Tibial nerve (tissue), 4 donors: ENCODE measurements at regions not wholly inside any gene's neighbourhood (a gene's known extent, or its start where the extent isn't known, plus 50 kb on each side); places are given as distances from the start of the nearest gene placed in this dataset.

ENCODE experiments used
- CTCF ChIP-seq, 5 experiments: fragments of 200-600 bp in 3 of 5; fragments of 450-650 bp in 2 of 5; sonication (generic) in 3 of 5; IDR thresholded peaks; one replicate each; pipeline ENCODE4 v1.5.1; 2016 to 2019; ENCODE audit warnings: antibody characterized with exemption in 5 of 5, mild to moderate bottlenecking in 3 of 5, moderate library complexity in 2 of 5
- EP300 ChIP-seq, 2 donors: sonication (generic); formaldehyde crosslinking; IDR thresholded peaks; one replicate each; pipeline ENCODE4 v1.6.1; 2017; ENCODE audit warnings: antibody characterized with exemption in 2 of 2, mild to moderate bottlenecking in 1 of 2
- POLR2A ChIP-seq, 2 donors: fragments of 450-650 bp; IDR thresholded peaks; one replicate each; pipeline ENCODE4 v1.6.1; 2017; ENCODE audit warnings: antibody characterized with exemption in 2 of 2, mild to moderate bottlenecking in 2 of 2, moderate library complexity in 2 of 2

- TF ChIP-seq CTCF (IDR thresholded peaks at IDR 0.05) (no peak), POLR2A (IDR thresholded peaks at IDR 0.05) (no peak), EP300 (IDR thresholded peaks at IDR 0.05) (no peak)
Measured at GRCh38 chr10:2966134-2966533, 101.2 kb upstream of the PFKP start.
